HG03442 (cell line): ENCODE measurements at regions not wholly inside any gene's neighbourhood (a gene's known extent, or its start where the extent isn't known, plus 50 kb on each side); places are given as distances from the start of the nearest gene placed in this dataset.

Experiments
- ATAC-seq: cut with Tn5 transposase; IDR thresholded peaks from one replicate; pipeline ENCODE4 v1.9.1; 2021; ENCODE audit warnings: mild to moderate bottlenecking, moderate library complexity; ENCODE audit not compliant: unreplicated experiment

DNA sequence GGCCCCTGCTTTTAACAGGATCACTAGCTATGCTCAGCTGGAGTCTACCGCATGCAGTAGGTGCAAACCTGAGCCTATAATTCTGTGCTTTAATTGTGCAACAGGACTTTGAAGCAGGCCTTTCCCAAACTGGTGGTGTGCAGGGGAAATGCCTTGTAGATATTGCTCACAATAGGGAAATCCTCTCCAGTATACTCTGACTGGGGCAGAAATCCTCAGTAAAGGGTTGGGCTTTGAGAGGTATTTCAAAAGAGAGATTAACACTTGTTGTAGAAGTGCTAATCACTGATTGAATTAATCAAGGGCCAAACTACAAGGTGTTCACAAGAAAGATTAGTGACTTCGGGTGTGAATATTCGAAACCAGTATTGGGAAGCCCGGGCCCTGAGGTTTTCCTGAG, 58.5 kb upstream of the EXOC6 start:
- ATAC-seq, result no peak

DNA sequence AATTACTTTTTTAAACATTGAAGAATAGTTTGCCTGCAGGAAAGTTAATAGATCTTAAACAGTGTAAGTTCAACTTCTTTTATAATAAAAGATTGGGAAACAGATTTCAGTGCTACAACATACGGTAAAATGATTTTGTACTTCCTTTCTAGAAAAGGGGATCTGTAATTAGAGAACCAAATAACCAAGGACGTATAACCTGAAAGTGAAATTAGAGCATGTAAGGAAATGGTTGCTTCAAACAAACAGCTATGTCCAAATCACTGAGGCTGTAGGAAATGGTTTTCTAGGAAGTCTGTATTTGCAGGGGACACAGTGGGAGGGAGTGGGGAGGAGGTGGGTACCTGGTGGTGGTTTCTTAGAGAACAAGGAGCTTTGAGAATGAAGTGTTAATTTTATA, 57.9 kb upstream of the EXOC6 start:
- ATAC-seq, result no peak

DNA sequence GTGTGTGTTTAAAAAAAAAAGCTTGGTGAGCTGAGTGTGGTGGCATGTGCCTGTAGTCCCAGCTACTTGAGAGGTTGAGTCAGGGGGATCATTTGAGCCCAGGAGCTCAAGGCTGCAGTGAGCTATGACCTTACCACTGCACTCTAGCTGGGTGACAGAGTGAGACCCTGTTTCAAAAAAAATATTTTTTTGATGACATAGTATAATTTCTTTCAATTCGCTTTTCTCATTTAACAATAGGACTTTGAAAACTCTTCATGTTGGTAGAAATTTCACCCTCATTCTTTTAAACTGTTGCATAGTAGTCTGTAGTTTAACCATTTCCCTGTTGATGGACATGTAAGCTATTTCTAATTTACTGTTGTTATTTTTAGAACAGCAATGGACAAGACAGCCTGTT, 55.7 kb upstream of the EXOC6 start:
- no peak for ATAC-seq
